HEK293 (cell line): ENCODE measurements at regions not wholly inside any gene's neighbourhood (a gene's known extent, or its start where the extent isn't known, plus 50 kb on each side); places are given as distances from the start of the nearest gene placed in this dataset.

ENCODE experiments used
- CTCF ChIA-PET: fragments of 350-600 bp; formaldehyde crosslinking; extraction: SDS; loops from one replicate; lab custom pipeline; 2021; ENCODE audit warnings: antibody characterized with exemption; lab: Yijun Ruan, JAX
- POLR2A ChIA-PET: fragments of 300-600 bp; formaldehyde crosslinking; extraction: SDS; loops from one replicate; lab custom pipeline; 2020; ENCODE audit warnings: antibody characterized with exemption, inconsistent platforms; lab: Yijun Ruan, JAX
- H3K27ac ChIP-seq: fragments of 200-500 bp; sonication (Bioruptor generic); 2 replicates; pipeline ENCODE4 v1.5.1; 2014; ENCODE audit warnings: low read depth, low read length, control low read depth, inconsistent platforms; ENCODE audit errors: extremely low read depth
- H3K36me3 ChIP-seq, 2 experiments: fragments of 200-500 bp in 1 of 2; sonication (Bioruptor generic) in 1 of 2; 1 replicate in 1 of 2; 2 replicates in 1 of 2; pipeline ENCODE4 v1.5.1; 2014 to 2017; ENCODE audit warnings: inconsistent platforms in 2 of 2, low read length in 2 of 2; ENCODE audit not compliant: control insufficient read depth in 2 of 2, insufficient read depth in 1 of 2
- H3K4me1 ChIP-seq: fragments of 200-500 bp; sonication (Bioruptor generic); 2 replicates; pipeline ENCODE4 v1.5.1; 2014; ENCODE audit warnings: mild to moderate bottlenecking, low read length, inconsistent platforms; ENCODE audit not compliant: control insufficient read depth, insufficient read depth
- H3K4me3 ChIP-seq: 2 replicates; pipeline ENCODE4 v1.5.1; 2011; ENCODE audit warnings: low read depth, mild to moderate bottlenecking, control low read depth, low read length, moderate library complexity
- H3K9me3 ChIP-seq: fragments of 200-500 bp; sonication (Bioruptor generic); 2 replicates; pipeline ENCODE4 v1.5.1; 2014; ENCODE audit warnings: low read depth, low read length, inconsistent platforms; ENCODE audit not compliant: control insufficient read depth, insufficient read depth
- AEBP2 ChIP-seq: fragments of 450-650 bp; formaldehyde crosslinking; IDR thresholded peaks from 2 replicates; pipeline ENCODE4 v1.5.1; 2016; ENCODE audit warnings: missing biosample characterization, missing genetic modification characterization, borderline replicate concordance
- BCL11B ChIP-seq: fragments of 450-650 bp; formaldehyde crosslinking; IDR thresholded peaks from 2 replicates; pipeline ENCODE4 v1.5.1; 2016; ENCODE audit warnings: low read depth, missing biosample characterization, missing genetic modification characterization
- GLI2 ChIP-seq: fragments of 450-650 bp; formaldehyde crosslinking; IDR thresholded peaks from 2 replicates; pipeline ENCODE4; 2017; ENCODE audit warnings: missing biosample characterization, missing genetic modification characterization, low read depth, borderline replicate concordance
- RBAK ChIP-seq: fragments of 450-650 bp; formaldehyde crosslinking; IDR thresholded peaks from 2 replicates; pipeline ENCODE4 v1.5.1; 2016; ENCODE audit warnings: missing biosample characterization, missing genetic modification characterization
- REPIN1 ChIP-seq: fragments of 450-650 bp; formaldehyde crosslinking; IDR thresholded peaks from 2 replicates; pipeline ENCODE4 v1.5.1; 2017; ENCODE audit warnings: missing biosample characterization, missing genetic modification characterization, low read depth
- ZBTB1 ChIP-seq: fragments of 450-650 bp; formaldehyde crosslinking; IDR thresholded peaks from 2 replicates; pipeline ENCODE4 v1.5.1; 2016; ENCODE audit warnings: missing biosample characterization, missing genetic modification characterization
- ZBTB21 ChIP-seq: fragments of 450-650 bp; formaldehyde crosslinking; IDR thresholded peaks from 2 replicates; pipeline ENCODE4 v1.5.1; 2017; ENCODE audit warnings: missing biosample characterization, missing genetic modification characterization
- ZBTB44 ChIP-seq: fragments of 450-650 bp; IDR thresholded peaks from 2 replicates; pipeline ENCODE4 v1.5.1; 2018; ENCODE audit warnings: missing biosample characterization, mild to moderate bottlenecking, missing genetic modification characterization
- ZBTB8A ChIP-seq: fragments of 450-650 bp; formaldehyde crosslinking; IDR thresholded peaks from 2 replicates; pipeline ENCODE4 v1.5.1; 2016; ENCODE audit warnings: missing biosample characterization, missing genetic modification characterization
- ZFP3 ChIP-seq: fragments of 450-650 bp; formaldehyde crosslinking; IDR thresholded peaks from 2 replicates; pipeline ENCODE4 v1.5.1; 2016; ENCODE audit warnings: low read depth, missing biosample characterization, missing genetic modification characterization
- ZFP69B ChIP-seq: fragments of 450-650 bp; formaldehyde crosslinking; IDR thresholded peaks from 2 replicates; pipeline ENCODE4 v1.5.1; 2016; ENCODE audit warnings: missing biosample characterization, missing genetic modification characterization
- ZNF169 ChIP-seq: fragments of 450-650 bp; formaldehyde crosslinking; IDR thresholded peaks from 2 replicates; pipeline ENCODE4 v1.5.1; 2016; ENCODE audit warnings: missing biosample characterization, missing genetic modification characterization
- ZNF175 ChIP-seq: fragments of 450-650 bp; formaldehyde crosslinking; IDR thresholded peaks from 2 replicates; pipeline ENCODE4 v1.5.1; 2016; ENCODE audit warnings: missing biosample characterization, missing genetic modification characterization
- ZNF202 ChIP-seq: fragments of 450-650 bp; formaldehyde crosslinking; IDR thresholded peaks from 2 replicates; pipeline ENCODE4 v1.5.1; 2016; ENCODE audit warnings: missing biosample characterization, missing genetic modification characterization, borderline replicate concordance
- ZNF24 ChIP-seq: fragments of 450-650 bp; formaldehyde crosslinking; IDR thresholded peaks from 2 replicates; pipeline ENCODE4 v1.5.1; 2016; ENCODE audit warnings: missing biosample characterization, missing genetic modification characterization
- ZNF280D ChIP-seq: fragments of 450-650 bp; formaldehyde crosslinking; IDR thresholded peaks from 2 replicates; pipeline ENCODE4 v1.5.1; 2016; ENCODE audit warnings: missing biosample characterization, missing genetic modification characterization
- ZNF362 ChIP-seq: fragments of 450-650 bp; formaldehyde crosslinking; IDR thresholded peaks from 2 replicates; pipeline ENCODE4 v1.5.1; 2016; ENCODE audit warnings: missing biosample characterization, missing genetic modification characterization
- ZNF426 ChIP-seq: fragments of 450-650 bp; formaldehyde crosslinking; IDR thresholded peaks from 2 replicates; pipeline ENCODE4 v1.5.1; 2017; ENCODE audit warnings: missing biosample characterization, missing genetic modification characterization, mild to moderate bottlenecking, inconsistent platforms, moderate library complexity
- ZNF548 ChIP-seq: fragments of 450-650 bp; formaldehyde crosslinking; IDR thresholded peaks from 2 replicates; pipeline ENCODE4 v1.5.1; 2016; ENCODE audit warnings: missing biosample characterization, missing genetic modification characterization
- ZNF549 ChIP-seq: fragments of 450-650 bp; IDR thresholded peaks from 2 replicates; pipeline ENCODE4 v1.5.1; 2018; ENCODE audit warnings: missing biosample characterization, missing genetic modification characterization, mild to moderate bottlenecking, inconsistent platforms, moderate library complexity
- ZNF596 ChIP-seq: fragments of 450-650 bp; IDR thresholded peaks from 2 replicates; pipeline ENCODE4 v1.5.0; 2018; ENCODE audit warnings: missing biosample characterization, mild to moderate bottlenecking, missing genetic modification characterization, moderate library complexity
- ZNF704 ChIP-seq: fragments of 450-650 bp; formaldehyde crosslinking; IDR thresholded peaks from 2 replicates; pipeline ENCODE4 v1.5.1; 2016; ENCODE audit warnings: missing biosample characterization, missing genetic modification characterization
- ZNF76 ChIP-seq: fragments of 450-650 bp; formaldehyde crosslinking; IDR thresholded peaks from 2 replicates; pipeline ENCODE4; 2016; ENCODE audit warnings: low read depth, missing biosample characterization, missing genetic modification characterization, borderline replicate concordance
- ZNF777 ChIP-seq: fragments of 450-650 bp; formaldehyde crosslinking; IDR thresholded peaks from 2 replicates; pipeline ENCODE4 v1.5.1; 2017; ENCODE audit warnings: missing biosample characterization, missing genetic modification characterization, borderline replicate concordance
- ZSCAN4 ChIP-seq: fragments of 450-650 bp; formaldehyde crosslinking; IDR thresholded peaks from 2 replicates; pipeline ENCODE4 v1.5.1; 2017; ENCODE audit warnings: missing biosample characterization, missing genetic modification characterization
- ZXDB ChIP-seq: fragments of 450-650 bp; formaldehyde crosslinking; IDR thresholded peaks from 2 replicates; pipeline ENCODE4 v1.5.1; 2016; ENCODE audit warnings: missing biosample characterization, missing genetic modification characterization

GRCh38 chr14:45907782-45908181 lies 654.8 kb upstream of the MIS18BP1 start:
- Histone ChIP-seq H3K27ac (no peak overlapping the region), H3K9me3 (no peaks in the 10 kb centered on the region), H3K36me3 (no peaks in the 10 kb centered on the region), H3K4me3 (no peak overlapping the region), H3K4me1 (no peaks in the 10 kb centered on the region)
- CTCF ChIA-PET: no interaction called here
- TF ChIP-seq ZNF175 (no peak), ZFP3 (tag by site-specific recombination) (no peak), ZBTB1 (tag by site-specific recombination) (no peak), ZNF362 (tag by site-specific recombination) (no peak), ZNF426 (tag by site-specific recombination) (no peak), RBAK (tag by site-specific recombination) (no peak), ZBTB44 (no peak), ZNF169 (tag by site-specific recombination) (no peak), BCL11B (tag by site-specific recombination) (no peak), ZNF76 (no peak), ZNF596 (tag by site-specific recombination) (no peak), ZNF704 (tag by site-specific recombination) (no peak), ZNF24 (no peak), ZXDB (tag by site-specific recombination) (no peak)
- POLR2A ChIA-PET: no interaction called here

GRCh38 chr14:45906257-45906656 lies 653.3 kb upstream of the MIS18BP1 start:
- POLR2A ChIA-PET: no interaction called here
- Histone ChIP-seq H3K27ac (no peak overlapping the region), H3K9me3 (no peaks in the 10 kb centered on the region), H3K4me1 (no peaks in the 10 kb centered on the region), H3K36me3 (no peaks in the 10 kb centered on the region), H3K4me3 (no peak overlapping the region)
- CTCF ChIA-PET: no interaction called here
- TF ChIP-seq ZBTB8A (no peak), ZSCAN4 (tag by site-specific recombination) (no peak), RBAK (tag by site-specific recombination) (no peak), ZNF549 (tag by site-specific recombination) (no peak), ZFP69B (tag by site-specific recombination) (no peak), AEBP2 (tag by site-specific recombination) (no peak), ZBTB21 (tag by site-specific recombination) (no peak), ZNF202 (tag by site-specific recombination) (no peak), ZNF777 (tag by site-specific recombination) (no peak), ZNF548 (no peak), ZBTB1 (tag by site-specific recombination) (no peak), GLI2 (tag by site-specific recombination) (no peak), REPIN1 (tag by site-specific recombination) (no peak), ZNF280D (no peak)
